ENCODE measurements at regions not wholly inside any gene's neighbourhood (a gene's known extent, or its start where the extent isn't known, plus 50 kb on each side); places are given as distances from the start of the nearest gene placed in this dataset.
"Not testable (repeated sequence)": the region's sequence is repeated elsewhere in the genome, so short reads cannot be mapped to it uniquely, and the experiment has no call there.

DNA sequence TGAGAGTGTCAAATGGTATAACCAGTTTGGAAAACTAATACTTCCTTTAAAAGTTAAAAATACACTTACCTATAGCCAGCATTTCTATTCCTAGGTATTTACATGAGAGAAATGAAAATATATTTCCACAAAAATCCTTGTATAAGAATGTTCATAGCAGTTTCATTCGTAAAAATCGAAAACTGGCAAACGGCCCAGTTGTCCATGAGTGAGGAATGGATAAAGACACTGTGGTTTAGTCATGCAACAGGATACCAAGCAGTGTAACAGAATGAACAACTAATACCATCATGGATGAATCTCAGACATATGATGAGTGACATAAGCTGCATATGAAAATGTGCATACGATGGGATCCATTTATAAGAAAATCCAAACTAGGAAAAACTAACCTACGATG is 136.7 kb downstream of the MACROH2A1 start:
- 83 to 89% (median 84%) methylated on average over 5 of the region's 5 CpGs for WGBS, 3 donors
- peak overlapping the region; percentile 66 for H3K27ac ChIP-seq
- DNase-seq (no peak), ATAC-seq (no peak)
- H3K9me3 ChIP-seq, result peaks cover 5% of the 10 kb centered on the region
- no peak overlapping the region for H3K4me3 ChIP-seq
- no peaks in the 10 kb centered on the region for H3K4me1 ChIP-seq
- H3K27me3 ChIP-seq (ENCODE audit: insufficient read depth in 3 of 3, low read length in 2 of 3), result no peaks in the 10 kb centered on the region
- H3K36me3 ChIP-seq (ENCODE audit: insufficient read depth in 1 of 2, low read depth in 1 of 2), result no peaks in the 10 kb centered on the region
- intact Hi-C loops (cut with DNase I), result no loop called here
- TF ChIP-seq, protein P1, sequence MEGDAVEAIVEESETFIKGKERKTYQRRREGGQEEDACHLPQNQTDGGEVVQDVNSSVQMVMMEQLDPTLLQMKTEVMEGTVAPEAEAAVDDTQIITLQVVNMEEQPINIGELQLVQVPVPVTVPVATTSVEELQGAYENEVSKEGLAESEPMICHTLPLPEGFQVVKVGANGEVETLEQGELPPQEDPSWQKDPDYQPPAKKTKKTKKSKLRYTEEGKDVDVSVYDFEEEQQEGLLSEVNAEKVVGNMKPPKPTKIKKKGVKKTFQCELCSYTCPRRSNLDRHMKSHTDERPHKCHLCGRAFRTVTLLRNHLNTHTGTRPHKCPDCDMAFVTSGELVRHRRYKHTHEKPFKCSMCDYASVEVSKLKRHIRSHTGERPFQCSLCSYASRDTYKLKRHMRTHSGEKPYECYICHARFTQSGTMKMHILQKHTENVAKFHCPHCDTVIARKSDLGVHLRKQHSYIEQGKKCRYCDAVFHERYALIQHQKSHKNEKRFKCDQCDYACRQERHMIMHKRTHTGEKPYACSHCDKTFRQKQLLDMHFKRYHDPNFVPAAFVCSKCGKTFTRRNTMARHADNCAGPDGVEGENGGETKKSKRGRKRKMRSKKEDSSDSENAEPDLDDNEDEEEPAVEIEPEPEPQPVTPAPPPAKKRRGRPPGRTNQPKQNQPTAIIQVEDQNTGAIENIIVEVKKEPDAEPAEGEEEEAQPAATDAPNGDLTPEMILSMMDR (IDR thresholded peaks at IDR 0.05), result no peak

DNA sequence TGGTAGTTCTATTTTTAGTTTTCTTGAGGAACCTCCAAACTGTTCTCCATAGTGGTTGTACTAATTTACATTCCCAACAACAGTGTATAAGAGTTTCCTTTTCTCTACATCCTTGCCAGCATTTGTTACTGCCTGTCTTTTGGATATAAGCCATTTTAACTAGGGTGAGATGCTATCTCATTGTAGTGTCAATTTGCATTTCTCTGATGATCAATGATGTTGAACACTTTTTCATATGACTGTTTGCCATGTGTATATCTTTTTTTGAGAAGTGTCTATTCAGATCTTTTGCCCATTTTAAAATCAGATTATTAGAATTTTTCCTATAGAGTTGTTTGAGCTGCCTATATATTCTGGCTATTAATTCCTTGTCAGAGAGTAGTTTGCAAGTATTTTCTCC is 138.9 kb downstream of the MACROH2A1 start:
- ATAC-seq; intact Hi-C loops (cut with DNase I): not testable (repeated sequence)

DNA sequence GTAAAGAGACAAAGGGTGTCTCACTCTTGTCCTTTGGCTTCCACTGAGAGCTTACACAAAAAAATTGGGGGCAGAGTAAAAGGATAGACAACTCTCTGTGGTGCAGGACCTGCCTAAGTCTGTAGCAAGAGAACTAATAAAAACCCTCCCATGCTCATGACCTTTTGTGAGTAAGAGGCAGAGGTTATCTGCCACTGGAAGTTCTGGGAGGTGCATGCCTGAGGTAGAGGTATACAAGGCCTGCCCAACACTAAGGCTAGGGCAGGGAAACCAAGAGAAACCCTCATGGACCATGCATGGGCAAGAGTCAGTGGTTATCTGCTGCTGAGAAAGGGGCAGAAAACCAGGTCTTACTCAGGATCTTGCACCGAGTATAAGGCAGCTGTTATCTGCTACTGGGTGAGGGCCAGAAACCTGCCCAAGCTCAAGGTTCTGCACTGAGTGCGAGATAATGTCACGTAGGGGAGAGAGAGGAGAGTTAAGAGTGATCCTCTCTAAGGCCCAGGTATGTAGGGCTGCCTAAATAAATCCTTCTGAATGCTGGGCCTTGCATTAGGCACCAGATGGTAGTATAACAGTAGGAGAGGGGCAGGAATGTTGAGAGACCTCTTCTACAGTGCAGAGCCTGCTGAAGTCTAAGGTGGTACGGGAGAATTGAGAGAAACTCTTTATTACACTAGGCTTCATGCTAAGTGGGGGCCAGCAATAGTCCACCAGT is 143.4 kb downstream of the MACROH2A1 start:
- H3K36me3 ChIP-seq (ENCODE audit: insufficient read depth in 1 of 2, low read depth in 1 of 2), result no peaks in the 10 kb centered on the region
- H3K27me3 ChIP-seq (ENCODE audit: insufficient read depth in 3 of 3, low read length in 2 of 3), result peaks cover 0 to 3% (median 0%) of the 10 kb centered on the region in 3 donors
- TF ChIP-seq, protein P1 (IDR thresholded peaks at IDR 0.05), result no peak
- intact Hi-C loops (cut with DNase I), result loop anchor here in 1 of 2 donors (5.0 kb wide), 1 partner anchor 77 kb away; no protein-coding TSS in a partner anchor
- WGBS, 3 donors, result 53 to 74% (median 54%) methylated on average over 4 of the region's 4 CpGs
- H3K4me3 ChIP-seq, result no peak overlapping the region
- peaks cover 25% of the 10 kb centered on the region for H3K4me1 ChIP-seq
- H3K27ac ChIP-seq, result no peak overlapping the region
- DNase-seq (no peak), ATAC-seq (peak in 3 of 4 donors; percentile 37 to 65 (median 51))
- H3K9me3 ChIP-seq, result peaks cover 5% of the 10 kb centered on the region

More for the DNA sequence above, 138.9 kb downstream of the MACROH2A1 start:
- H3K4me3 ChIP-seq; H3K27me3 ChIP-seq (ENCODE audit: insufficient read depth in 3 of 3, low read length in 2 of 3); H3K9me3 ChIP-seq; DNase-seq; H3K27ac ChIP-seq; H3K4me1 ChIP-seq; H3K36me3 ChIP-seq (ENCODE audit: insufficient read depth in 1 of 2, low read depth in 1 of 2): not testable (repeated sequence)

DNA sequence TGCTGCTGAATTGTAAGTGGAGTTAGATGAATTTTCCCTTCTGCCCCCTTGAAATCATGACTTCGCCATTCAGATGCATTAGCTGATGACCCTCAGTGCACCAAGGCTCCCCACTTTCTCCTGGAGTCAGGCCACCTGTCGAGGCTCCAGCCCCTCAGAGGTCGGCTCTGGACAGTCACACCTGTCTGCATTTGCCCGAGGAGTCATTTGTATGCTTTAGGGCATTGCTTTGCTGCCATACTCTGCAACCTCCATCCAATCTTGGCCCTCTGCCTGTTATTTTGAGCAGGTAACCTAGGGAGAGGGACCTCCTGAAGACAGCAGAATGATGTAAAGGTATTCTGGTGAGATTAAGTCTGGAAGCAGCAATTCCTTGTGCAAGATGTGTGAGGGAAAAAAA is 144.8 kb downstream of the MACROH2A1 start:
- DNase-seq, result no peak
- 51 to 64% (median 53%) methylated on average over 4 of the region's 4 CpGs for WGBS, 3 donors
- ATAC-seq, result no peak
- Histone ChIP-seq H3K27ac (peak overlapping the region; percentile 53), H3K27me3 (ENCODE audit: insufficient read depth in 3 of 3, low read length in 2 of 3) (peaks cover 0 to 3% (median 0%) of the 10 kb centered on the region in 3 donors), H3K4me3 (no peak overlapping the region), H3K9me3 (peaks cover 5% of the 10 kb centered on the region), H3K36me3 (ENCODE audit: insufficient read depth in 1 of 2, low read depth in 1 of 2) (no peaks in the 10 kb centered on the region), H3K4me1 (peaks cover 25% of the 10 kb centered on the region)
- TF ChIP-seq, protein P1 (IDR thresholded peaks at IDR 0.05), result no peak
- intact Hi-C loops (cut with DNase I), result loop anchor here in 1 of 2 donors (5.0 kb wide), 1 partner anchor 78 kb away; no protein-coding TSS in a partner anchor

DNA sequence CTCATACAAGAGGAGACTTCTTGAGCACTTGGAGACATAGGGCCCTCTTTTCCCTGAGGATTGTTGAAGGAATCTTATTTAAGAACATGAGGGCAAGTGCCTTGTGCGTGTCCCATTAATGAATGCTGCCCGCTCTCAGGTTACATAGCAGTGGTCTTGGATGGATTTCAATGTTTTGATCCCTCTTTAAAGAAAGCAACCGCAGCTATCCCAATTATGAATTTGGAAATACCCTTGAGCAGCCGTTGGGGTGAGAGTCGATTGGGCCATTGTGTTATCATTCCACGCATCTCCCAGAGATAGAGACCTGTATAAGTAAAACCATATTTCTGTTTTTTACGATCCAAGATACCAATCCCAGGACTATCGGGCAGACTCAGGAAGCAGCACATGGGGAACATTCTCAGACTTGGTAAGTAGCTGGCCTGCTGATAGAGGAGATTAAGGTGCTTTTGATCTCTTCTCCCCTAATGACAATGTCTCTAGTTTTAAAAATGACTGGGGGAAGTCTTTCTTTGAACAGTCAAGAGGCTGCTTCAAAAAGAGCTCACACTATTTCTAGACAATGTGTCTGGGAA is 145.3 kb downstream of the MACROH2A1 start:
- Histone ChIP-seq H3K9me3 (peaks cover under 1% of the 10 kb centered on the region), H3K27ac (peak overlapping the region; percentile 53), H3K36me3 (ENCODE audit: insufficient read depth in 1 of 2, low read depth in 1 of 2) (no peaks in the 10 kb centered on the region), H3K27me3 (ENCODE audit: insufficient read depth in 3 of 3, low read length in 2 of 3) (peaks cover 0 to 3% (median 0%) of the 10 kb centered on the region in 3 donors), H3K4me3 (no peak overlapping the region), H3K4me1 (peaks cover 25% of the 10 kb centered on the region)
- TF ChIP-seq, protein P1 (IDR thresholded peaks at IDR 0.05), result no peak
- intact Hi-C loops (cut with DNase I), result loop anchor here in 1 of 2 donors (5.0 kb wide), 1 partner anchor 79 kb away; no protein-coding TSS in a partner anchor
- ATAC-seq (peak; percentile 23 to 49 (median 38)), DNase-seq (no peak)
- 47 to 62% (median 53%) methylated on average over 8 of the region's 8 CpGs for WGBS, 3 donors

Data from psoas muscle (tissue), 7 donors.